ENCODE measurements at regions not wholly inside any gene's neighbourhood (a gene's known extent, or its start where the extent isn't known, plus 50 kb on each side); places are given as distances from the start of the nearest gene placed in this dataset.

DNA sequence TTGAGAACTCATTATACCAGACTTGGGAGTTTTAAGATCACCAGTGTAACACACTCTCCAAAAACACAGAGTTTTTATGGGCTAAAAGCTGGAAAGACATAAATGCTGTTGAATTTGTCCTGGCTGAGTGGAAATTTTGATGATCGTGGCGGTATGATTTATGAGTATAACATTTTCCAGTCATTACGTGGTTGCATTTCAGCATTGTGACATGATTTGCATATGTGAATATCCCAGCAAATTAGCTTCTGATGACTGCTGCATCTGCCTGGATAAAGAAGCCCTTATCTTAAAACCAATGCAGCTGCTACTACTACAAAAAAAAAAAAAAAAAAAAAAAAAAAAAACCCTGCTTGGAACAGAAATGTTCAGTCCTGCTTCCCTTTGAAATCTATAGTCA, 850.9 kb downstream of the TFAP2A start:
- H3K9me3 ChIP-seq (ENCODE audit: severe bottlenecking), result no peaks in the 10 kb centered on the region
- TF ChIP-seq, protein P1, sequence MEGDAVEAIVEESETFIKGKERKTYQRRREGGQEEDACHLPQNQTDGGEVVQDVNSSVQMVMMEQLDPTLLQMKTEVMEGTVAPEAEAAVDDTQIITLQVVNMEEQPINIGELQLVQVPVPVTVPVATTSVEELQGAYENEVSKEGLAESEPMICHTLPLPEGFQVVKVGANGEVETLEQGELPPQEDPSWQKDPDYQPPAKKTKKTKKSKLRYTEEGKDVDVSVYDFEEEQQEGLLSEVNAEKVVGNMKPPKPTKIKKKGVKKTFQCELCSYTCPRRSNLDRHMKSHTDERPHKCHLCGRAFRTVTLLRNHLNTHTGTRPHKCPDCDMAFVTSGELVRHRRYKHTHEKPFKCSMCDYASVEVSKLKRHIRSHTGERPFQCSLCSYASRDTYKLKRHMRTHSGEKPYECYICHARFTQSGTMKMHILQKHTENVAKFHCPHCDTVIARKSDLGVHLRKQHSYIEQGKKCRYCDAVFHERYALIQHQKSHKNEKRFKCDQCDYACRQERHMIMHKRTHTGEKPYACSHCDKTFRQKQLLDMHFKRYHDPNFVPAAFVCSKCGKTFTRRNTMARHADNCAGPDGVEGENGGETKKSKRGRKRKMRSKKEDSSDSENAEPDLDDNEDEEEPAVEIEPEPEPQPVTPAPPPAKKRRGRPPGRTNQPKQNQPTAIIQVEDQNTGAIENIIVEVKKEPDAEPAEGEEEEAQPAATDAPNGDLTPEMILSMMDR (IDR thresholded peaks at IDR 0.05; ENCODE audit: poor library complexity, severe bottlenecking), result no peak
- H3K4me3 ChIP-seq (ENCODE audit: severe bottlenecking), result no peak overlapping the region
- no peaks in the 10 kb centered on the region for H3K4me1 ChIP-seq (ENCODE audit: insufficient read depth, poor library complexity, severe bottlenecking)
- ATAC-seq (ENCODE audit: low read depth), result no peak
- H3K27ac ChIP-seq (ENCODE audit: poor library complexity, severe bottlenecking), result no peak overlapping the region
- no peaks in the 10 kb centered on the region for H3K36me3 ChIP-seq (ENCODE audit: low read depth)
- no peaks in the 10 kb centered on the region for H3K27me3 ChIP-seq (ENCODE audit: insufficient read depth, poor library complexity, severe bottlenecking)
- no peak for DNase-seq (ENCODE audit: low spot score)

DNA sequence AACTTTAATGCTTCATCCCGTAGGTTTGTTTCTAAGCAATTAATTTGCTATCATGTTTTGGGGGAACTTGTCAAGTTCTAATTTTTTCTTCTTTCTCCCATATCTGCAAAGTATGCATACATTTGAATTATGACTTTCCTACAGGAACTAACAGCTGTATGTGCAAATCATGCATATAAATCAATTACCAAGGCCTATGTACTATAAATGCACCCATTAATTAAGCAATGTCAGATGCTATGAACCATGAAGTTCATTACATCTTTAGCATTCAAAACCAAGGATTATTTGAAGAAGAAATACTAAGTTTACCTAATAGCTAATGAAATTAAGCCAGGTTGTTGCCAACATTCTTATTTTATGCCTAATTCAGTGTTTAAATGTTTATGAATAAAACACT, 851.3 kb downstream of the TFAP2A start:
- H3K4me3 ChIP-seq (ENCODE audit: severe bottlenecking), result no peak overlapping the region
- H3K4me1 ChIP-seq (ENCODE audit: insufficient read depth, poor library complexity, severe bottlenecking), result no peaks in the 10 kb centered on the region
- no peaks in the 10 kb centered on the region for H3K9me3 ChIP-seq (ENCODE audit: severe bottlenecking)
- H3K36me3 ChIP-seq (ENCODE audit: low read depth), result no peaks in the 10 kb centered on the region
- DNase-seq (ENCODE audit: low spot score), result no peak
- no peaks in the 10 kb centered on the region for H3K27me3 ChIP-seq (ENCODE audit: insufficient read depth, poor library complexity, severe bottlenecking)
- no peak for ATAC-seq (ENCODE audit: low read depth)
- TF ChIP-seq, protein P1 (IDR thresholded peaks at IDR 0.05; ENCODE audit: poor library complexity, severe bottlenecking), result no peak
- no peak overlapping the region for H3K27ac ChIP-seq (ENCODE audit: poor library complexity, severe bottlenecking)

DNA sequence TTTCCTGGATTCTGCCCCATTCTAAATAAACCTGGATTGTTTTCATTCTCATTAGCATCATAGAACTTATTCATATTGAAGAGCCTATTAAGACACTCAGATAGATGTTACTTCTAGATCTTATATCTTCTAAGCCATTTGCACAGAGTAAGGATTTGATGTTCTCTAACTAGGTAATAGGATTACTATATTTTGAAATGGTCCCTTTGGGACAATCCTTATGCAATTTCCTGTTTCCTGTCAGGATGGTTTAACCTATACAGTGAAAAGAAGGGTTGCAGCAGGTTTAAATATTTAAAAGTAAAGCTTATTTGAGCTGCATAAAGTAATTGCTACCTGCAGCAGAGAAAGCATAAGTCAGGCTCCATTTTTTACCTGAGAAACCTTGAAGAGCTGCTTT, 860.1 kb downstream of the TFAP2A start:
- Histone ChIP-seq H3K27ac (ENCODE audit: poor library complexity, severe bottlenecking) (no peak overlapping the region), H3K27me3 (ENCODE audit: insufficient read depth, poor library complexity, severe bottlenecking) (no peaks in the 10 kb centered on the region), H3K36me3 (ENCODE audit: low read depth) (no peaks in the 10 kb centered on the region), H3K4me3 (ENCODE audit: severe bottlenecking) (no peak overlapping the region), H3K4me1 (ENCODE audit: insufficient read depth, poor library complexity, severe bottlenecking) (no peaks in the 10 kb centered on the region), H3K9me3 (ENCODE audit: severe bottlenecking) (peaks cover 5% of the 10 kb centered on the region)
- no peak for ATAC-seq (ENCODE audit: low read depth)
- no peak for DNase-seq (ENCODE audit: low spot score)
- TF ChIP-seq, protein P1 (IDR thresholded peaks at IDR 0.05; ENCODE audit: poor library complexity, severe bottlenecking), result no peak

DNA sequence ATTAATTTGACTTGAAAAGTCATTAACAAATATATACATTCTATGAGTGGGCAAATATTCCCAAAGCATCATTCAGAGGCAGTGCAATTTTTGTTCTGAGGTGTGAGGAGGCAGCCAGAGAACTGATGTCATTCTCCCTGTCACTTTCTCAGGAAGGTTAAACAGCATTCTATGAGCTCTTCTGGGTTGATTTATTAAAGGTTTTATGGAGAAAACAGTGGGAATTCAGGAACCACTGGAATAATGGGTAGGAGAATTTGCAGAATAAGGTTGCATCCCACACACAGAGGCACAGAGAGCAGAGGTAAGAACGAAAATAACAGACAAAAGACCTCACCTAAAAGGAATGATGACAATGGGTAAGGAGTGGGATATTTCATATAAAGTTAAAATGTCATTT, 860.6 kb downstream of the TFAP2A start:
- H3K36me3 ChIP-seq (ENCODE audit: low read depth), result no peaks in the 10 kb centered on the region

DNA sequence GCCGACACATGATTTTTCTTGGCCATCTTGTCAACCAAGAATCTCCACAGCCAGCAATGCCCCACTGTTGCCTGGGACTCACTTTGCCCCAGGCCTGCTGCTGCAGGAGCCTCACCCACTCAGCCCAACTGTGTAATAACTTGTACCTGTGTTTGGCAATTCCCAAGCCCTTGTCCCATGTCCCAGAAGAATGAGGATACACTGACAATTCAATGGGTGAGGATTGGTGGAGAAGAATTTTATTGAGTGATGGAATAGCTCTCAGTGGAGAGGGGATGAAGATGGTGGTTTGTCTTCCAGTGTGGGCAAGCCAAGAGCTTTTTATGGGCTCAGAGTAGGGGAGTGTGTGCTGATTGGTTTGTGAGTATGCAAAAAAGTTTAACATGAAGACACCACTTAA, 861.9 kb downstream of the TFAP2A start:
- no peaks in the 10 kb centered on the region for H3K36me3 ChIP-seq (ENCODE audit: low read depth)
- H3K4me3 ChIP-seq (ENCODE audit: severe bottlenecking), result no peak overlapping the region
- TF ChIP-seq, protein P1 (IDR thresholded peaks at IDR 0.05; ENCODE audit: poor library complexity, severe bottlenecking), result no peak
- H3K27ac ChIP-seq (ENCODE audit: poor library complexity, severe bottlenecking), result no peak overlapping the region
- ATAC-seq (ENCODE audit: low read depth) (no peak), DNase-seq (ENCODE audit: low spot score) (no peak)
- H3K9me3 ChIP-seq (ENCODE audit: severe bottlenecking), result peaks cover 5% of the 10 kb centered on the region
- H3K4me1 ChIP-seq (ENCODE audit: insufficient read depth, poor library complexity, severe bottlenecking), result no peaks in the 10 kb centered on the region
- H3K27me3 ChIP-seq (ENCODE audit: insufficient read depth, poor library complexity, severe bottlenecking), result no peaks in the 10 kb centered on the region

More for the DNA sequence above, 860.6 kb downstream of the TFAP2A start:
- H3K27me3 ChIP-seq (ENCODE audit: insufficient read depth, poor library complexity, severe bottlenecking), result no peaks in the 10 kb centered on the region
- peaks cover 5% of the 10 kb centered on the region for H3K9me3 ChIP-seq (ENCODE audit: severe bottlenecking)
- TF ChIP-seq, protein P1 (IDR thresholded peaks at IDR 0.05; ENCODE audit: poor library complexity, severe bottlenecking), result no peak
- no peak overlapping the region for H3K4me3 ChIP-seq (ENCODE audit: severe bottlenecking)
- no peak for ATAC-seq (ENCODE audit: low read depth)
- DNase-seq (ENCODE audit: low spot score), result no peak
- H3K27ac ChIP-seq (ENCODE audit: poor library complexity, severe bottlenecking), result no peak overlapping the region
- H3K4me1 ChIP-seq (ENCODE audit: insufficient read depth, poor library complexity, severe bottlenecking), result no peaks in the 10 kb centered on the region
